ENCODE measurements at regions not wholly inside any gene's neighbourhood (a gene's known extent, or its start where the extent isn't known, plus 50 kb on each side); places are given as distances from the start of the nearest gene placed in this dataset.

- H3K36me3 ChIP-seq = no peaks in the 10 kb centered on the region
- no peak for TF ChIP-seq POLR2A (IDR thresholded peaks at IDR 0.05)
- TF ChIP-seq CTCF (IDR thresholded peaks at IDR 0.05) = no peak
- H3K27me3 ChIP-seq = no peaks in the 10 kb centered on the region
- H3K4me3 ChIP-seq = no peak overlapping the region
- no peak for DNase-seq
- H3K9me3 ChIP-seq = peaks cover 0 to 6% (median 0%) of the 10 kb centered on the region in 4 donors
- H3K27ac ChIP-seq = no peak overlapping the region
- H3K4me1 ChIP-seq = no peaks in the 10 kb centered on the region
Observed at GRCh38 chr7:98518159-98518947, 98.7 kb upstream of the NPTX2 start.

- H3K4me3 ChIP-seq = no peak overlapping the region
- TF ChIP-seq POLR2A (IDR thresholded peaks at IDR 0.05) = no peak
- TF ChIP-seq CTCF (IDR thresholded peaks at IDR 0.05) = no peak
- H3K27ac ChIP-seq = no peak overlapping the region
- no peaks in the 10 kb centered on the region for H3K27me3 ChIP-seq
- no peaks in the 10 kb centered on the region for H3K9me3 ChIP-seq
- no peaks in the 10 kb centered on the region for H3K4me1 ChIP-seq
- no peaks in the 10 kb centered on the region for H3K36me3 ChIP-seq
- DNase-seq = no peak
Observed at GRCh38 chr7:98515201-98515600, 101.9 kb upstream of the NPTX2 start.

- H3K9me3 ChIP-seq = no peaks in the 10 kb centered on the region
- H3K36me3 ChIP-seq = no peaks in the 10 kb centered on the region
- DNase-seq = no peak
- no peak overlapping the region for H3K4me3 ChIP-seq
- H3K27me3 ChIP-seq = no peaks in the 10 kb centered on the region
- H3K27ac ChIP-seq = no peak overlapping the region
- TF ChIP-seq CTCF (IDR thresholded peaks at IDR 0.05) (no peak), POLR2A (IDR thresholded peaks at IDR 0.05) (no peak)
- no peaks in the 10 kb centered on the region for H3K4me1 ChIP-seq
Observed at GRCh38 chr7:98514211-98515031, 102.7 kb upstream of the NPTX2 start.

GRCh38 chr7:98511175-98511574 is 105.9 kb upstream of the NPTX2 start:
- Histone ChIP-seq H3K9me3 (no peaks in the 10 kb centered on the region), H3K36me3 (no peaks in the 10 kb centered on the region), H3K4me3 (no peak overlapping the region), H3K4me1 (no peaks in the 10 kb centered on the region), H3K27ac (no peak overlapping the region), H3K27me3 (no peaks in the 10 kb centered on the region)
- DNase-seq = no peak
- no peak for TF ChIP-seq CTCF (IDR thresholded peaks at IDR 0.05)
- TF ChIP-seq POLR2A (IDR thresholded peaks at IDR 0.05) = no peak

- TF ChIP-seq CTCF (IDR thresholded peaks at IDR 0.05) (no peak), POLR2A (IDR thresholded peaks at IDR 0.05) (no peak)
- no peak for DNase-seq
- no peaks in the 10 kb centered on the region for H3K36me3 ChIP-seq
- no peak overlapping the region for H3K27ac ChIP-seq
- H3K9me3 ChIP-seq = no peaks in the 10 kb centered on the region
- no peak overlapping the region for H3K4me3 ChIP-seq
- no peaks in the 10 kb centered on the region for H3K27me3 ChIP-seq
- H3K4me1 ChIP-seq = no peaks in the 10 kb centered on the region
Observed at GRCh38 chr7:98509836-98510235, 107.2 kb upstream of the NPTX2 start.

All from Peyer's patch (tissue), 4 donors.